Ectodermal cell (in vitro differentiated cells): ENCODE measurements at regions not wholly inside any gene's neighbourhood (a gene's known extent, or its start where the extent isn't known, plus 50 kb on each side); places are given as distances from the start of the nearest gene placed in this dataset.
"Not testable (repeated sequence)": the region's sequence is repeated elsewhere in the genome, so short reads cannot be mapped to it uniquely, and the experiment has no call there.

Experiments used
- H3K27ac ChIP-seq: 2 replicates; pipeline ENCODE4 v1.7.0; 2013; ENCODE audit warnings: mild to moderate bottlenecking, low read depth, low read length; ENCODE audit not compliant: insufficient read depth, poor library complexity, severe bottlenecking
- H3K27me3 ChIP-seq: 2 replicates; pipeline ENCODE4 v1.7.0; 2013; ENCODE audit warnings: mild to moderate bottlenecking, low read length; ENCODE audit not compliant: insufficient read depth, control insufficient read depth, poor library complexity, severe bottlenecking
- H3K36me3 ChIP-seq: one replicate; pipeline ENCODE4 v1.7.0; 2013; ENCODE audit warnings: low read length; ENCODE audit not compliant: control insufficient read depth, insufficient read depth
- H3K4me1 ChIP-seq: one replicate; pipeline ENCODE4 v1.7.0; 2013; ENCODE audit warnings: low read length; ENCODE audit not compliant: control insufficient read depth, insufficient read depth
- H3K4me3 ChIP-seq: 2 replicates; pipeline ENCODE4 v1.7.0; 2013; ENCODE audit warnings: low read depth, low read length, control low read depth; ENCODE audit not compliant: insufficient read depth
- H3K9me3 ChIP-seq: 2 replicates; pipeline ENCODE4 v1.7.0; 2013; ENCODE audit warnings: mild to moderate bottlenecking, low read length, moderate library complexity; ENCODE audit not compliant: control insufficient read depth
- WGBS, 2 experiments: methylation state at CpG; one replicate each; pipeline ENCODE4 v1.1.7; 2013; ENCODE audit warnings: missing lambda C conversion rate in 2 of 2; 5-methylcytosine and 5-hydroxymethylcytosine counted together

GRCh38 chr6:51318674-51319073 is 500.0 kb downstream of the TFAP2B start:
- Histone ChIP-seq H3K36me3 (no peaks in the 10 kb centered on the region), H3K27me3 (no peaks in the 10 kb centered on the region), H3K9me3 (no peaks in the 10 kb centered on the region), H3K4me3 (no peak overlapping the region), H3K27ac (no peak overlapping the region), H3K4me1 (no peaks in the 10 kb centered on the region)
- 67 to 72% methylated on average over 4 to 5 of the region's 5 CpGs for WGBS, 2 experiments

- not testable (repeated sequence) for H3K27ac ChIP-seq, H3K4me3 ChIP-seq, H3K27me3 ChIP-seq, H3K4me1 ChIP-seq, H3K9me3 ChIP-seq, H3K36me3 ChIP-seq
- WGBS, 2 experiments: 94 to 95% methylated on average over 3 of the region's 3 CpGs
Measured at GRCh38 chr6:51321477-51321876, 502.8 kb downstream of the TFAP2B start.

DNA sequence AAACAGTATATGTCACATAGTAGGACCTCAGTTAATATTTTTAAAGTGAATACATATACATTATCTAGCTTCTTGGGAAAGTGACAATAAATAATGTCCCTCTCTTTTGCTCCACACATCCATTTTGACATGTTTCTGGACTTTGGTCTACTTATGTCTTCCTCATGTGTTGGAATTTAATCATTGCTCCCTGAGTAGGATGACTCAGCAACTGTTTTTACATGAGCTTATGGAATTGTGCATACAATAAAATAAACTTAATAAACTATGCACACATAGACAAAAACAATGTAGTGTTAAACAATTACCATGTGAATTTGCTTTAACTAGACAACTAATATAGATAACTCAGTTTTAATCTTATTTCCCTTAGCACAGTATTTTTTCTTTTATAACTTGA is 503.8 kb downstream of the TFAP2B start:
- Histone ChIP-seq H3K4me3 (no peak overlapping the region), H3K4me1 (no peaks in the 10 kb centered on the region), H3K9me3 (no peaks in the 10 kb centered on the region)

DNA sequence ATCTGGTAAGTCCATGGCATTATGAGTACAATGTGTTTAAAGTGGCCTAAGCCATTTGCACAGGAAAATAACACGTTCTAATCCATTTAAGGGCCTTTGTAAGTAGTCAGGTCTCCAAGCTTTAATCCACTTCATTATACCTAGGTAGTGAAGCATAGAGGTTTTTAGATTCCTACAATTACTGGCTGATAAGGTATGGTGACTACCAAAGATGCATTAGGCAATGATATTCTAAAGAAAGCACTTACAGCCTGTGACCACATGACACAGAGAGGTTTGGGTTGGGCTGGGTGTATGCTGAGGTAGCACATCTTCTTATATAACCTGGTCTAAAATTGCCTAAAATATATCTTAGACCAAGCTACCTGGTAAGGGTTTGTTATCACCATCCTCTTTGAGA is 504.4 kb downstream of the TFAP2B start:
- no peaks in the 10 kb centered on the region for H3K9me3 ChIP-seq
- H3K27ac ChIP-seq: no peak overlapping the region
- 20 to 43% methylated on average over 1 of the region's 1 CpG for WGBS, 2 experiments
- no peaks in the 10 kb centered on the region for H3K4me1 ChIP-seq
- H3K36me3 ChIP-seq: no peaks in the 10 kb centered on the region
- H3K4me3 ChIP-seq: no peak overlapping the region
- no peaks in the 10 kb centered on the region for H3K27me3 ChIP-seq

More for the DNA sequence above, 503.8 kb downstream of the TFAP2B start:
- no peaks in the 10 kb centered on the region for H3K27me3 ChIP-seq
- H3K36me3 ChIP-seq: no peaks in the 10 kb centered on the region
- no peak overlapping the region for H3K27ac ChIP-seq

- H3K27ac ChIP-seq: no peak overlapping the region
- no peaks in the 10 kb centered on the region for H3K9me3 ChIP-seq
- no peaks in the 10 kb centered on the region for H3K27me3 ChIP-seq
- H3K4me1 ChIP-seq: no peaks in the 10 kb centered on the region
- no peaks in the 10 kb centered on the region for H3K36me3 ChIP-seq
- H3K4me3 ChIP-seq: no peak overlapping the region
- WGBS, 2 experiments: 91 to 100% methylated on average over 1 of the region's 1 CpG
Measured at GRCh38 chr6:51330971-51331370, 512.3 kb downstream of the TFAP2B start.

GRCh38 chr6:51335543-51335942 is 516.9 kb downstream of the TFAP2B start:
- peaks cover 12% of the 10 kb centered on the region for H3K4me1 ChIP-seq
- 91 to 98% methylated on average over 2 of the region's 2 CpGs for WGBS, 2 experiments
- no peaks in the 10 kb centered on the region for H3K9me3 ChIP-seq
- H3K4me3 ChIP-seq: no peak overlapping the region
- no peaks in the 10 kb centered on the region for H3K36me3 ChIP-seq
- no peak overlapping the region for H3K27ac ChIP-seq
- H3K27me3 ChIP-seq: no peaks in the 10 kb centered on the region

GRCh38 chr6:51336185-51336584 is 517.5 kb downstream of the TFAP2B start:
- Histone ChIP-seq H3K36me3 (no peaks in the 10 kb centered on the region), H3K4me1 (peaks cover 12% of the 10 kb centered on the region), H3K27ac (no peak overlapping the region), H3K9me3 (no peaks in the 10 kb centered on the region), H3K27me3 (no peaks in the 10 kb centered on the region), H3K4me3 (no peak overlapping the region)
- WGBS, 2 experiments: 94 to 100% methylated on average over 2 to 3 of the region's 4 CpGs

GRCh38 chr6:51337277-51337676 is 518.6 kb downstream of the TFAP2B start:
- WGBS, 2 experiments: 90 to 93% methylated on average over 3 of the region's 3 CpGs
- H3K27me3 ChIP-seq: no peaks in the 10 kb centered on the region
- peaks cover 12% of the 10 kb centered on the region for H3K4me1 ChIP-seq
- no peak overlapping the region for H3K27ac ChIP-seq
- H3K36me3 ChIP-seq: no peaks in the 10 kb centered on the region
- H3K9me3 ChIP-seq: no peaks in the 10 kb centered on the region
- H3K4me3 ChIP-seq: no peak overlapping the region

GRCh38 chr6:51339108-51339507 is 520.4 kb downstream of the TFAP2B start:
- 31 to 34% methylated on average over 3 of the region's 3 CpGs for WGBS, 2 experiments
- no peaks in the 10 kb centered on the region for H3K36me3 ChIP-seq
- H3K27ac ChIP-seq: no peak overlapping the region
- no peaks in the 10 kb centered on the region for H3K27me3 ChIP-seq
- H3K9me3 ChIP-seq: no peaks in the 10 kb centered on the region
- no peak overlapping the region for H3K4me3 ChIP-seq
- peaks cover 12% of the 10 kb centered on the region for H3K4me1 ChIP-seq

- 15 to 23% methylated on average over 5 of the region's 5 CpGs for WGBS, 2 experiments
- H3K4me3 ChIP-seq: no peak overlapping the region
- peaks cover 12% of the 10 kb centered on the region for H3K4me1 ChIP-seq
- H3K27ac ChIP-seq: no peak overlapping the region
- no peaks in the 10 kb centered on the region for H3K27me3 ChIP-seq
- H3K36me3 ChIP-seq: no peaks in the 10 kb centered on the region
- no peaks in the 10 kb centered on the region for H3K9me3 ChIP-seq
Measured at GRCh38 chr6:51339728-51340127, 521.1 kb downstream of the TFAP2B start.

DNA sequence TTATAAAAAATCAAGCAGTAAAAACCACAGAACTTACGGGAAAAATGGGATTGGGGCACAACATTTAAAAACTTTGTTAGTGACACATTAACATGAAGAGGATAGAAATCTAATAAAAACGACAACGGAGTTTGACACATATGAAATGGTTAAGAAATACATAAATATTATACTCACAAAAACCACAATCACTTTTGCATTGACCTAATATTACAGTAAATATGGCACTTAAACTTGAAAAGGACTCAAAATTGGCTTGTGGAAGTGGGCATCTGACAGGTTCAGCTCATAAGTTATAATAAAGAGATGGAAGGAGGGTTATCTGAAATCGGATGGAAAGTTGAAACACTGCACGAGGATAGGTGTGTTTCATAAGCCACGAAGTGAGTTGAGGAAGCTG is 523.7 kb downstream of the TFAP2B start:
- H3K27me3 ChIP-seq: no peaks in the 10 kb centered on the region
- no peaks in the 10 kb centered on the region for H3K9me3 ChIP-seq
- no peak overlapping the region for H3K4me3 ChIP-seq
- H3K36me3 ChIP-seq: no peaks in the 10 kb centered on the region
- peaks cover 12% of the 10 kb centered on the region for H3K4me1 ChIP-seq
- WGBS, 2 experiments: 97 to 99% methylated on average over 4 of the region's 6 CpGs
- no peak overlapping the region for H3K27ac ChIP-seq
